Smooth muscle cell (in vitro differentiated cells): ENCODE measurements at regions not wholly inside any gene's neighbourhood (a gene's known extent, or its start where the extent isn't known, plus 50 kb on each side); places are given as distances from the start of the nearest gene placed in this dataset.

Source experiments
- DNase-seq: peaks from one replicate; lab custom pipeline; 2025; ENCODE audit not compliant: unreplicated experiment; lab: John Stamatoyannopoulos, UW
- H2AFZ ChIP-seq: fragments of 200-600 bp; sonication (generic); 2 replicates; pipeline ENCODE4 v1.6.0; 2016; ENCODE audit warnings: antibody characterized with exemption, low read depth, mild to moderate bottlenecking
- H3F3A ChIP-seq: fragments of 200-600 bp; sonication (generic); 2 replicates; pipeline ENCODE4 v1.6.0; 2017; ENCODE audit warnings: antibody characterized with exemption, low read depth
- H3K27ac ChIP-seq: fragments of 200-600 bp; sonication (generic); 2 replicates; pipeline ENCODE4 v1.5.1; 2016; ENCODE audit warnings: low read depth, mild to moderate bottlenecking
- H3K27me3 ChIP-seq: fragments of 200-600 bp; sonication (generic); 2 replicates; pipeline ENCODE4 v1.6.1; 2016; ENCODE audit warnings: low read depth, mild to moderate bottlenecking
- H3K36me3 ChIP-seq: fragments of 200-600 bp; sonication (generic); 2 replicates; pipeline ENCODE4 v1.5.1; 2016; ENCODE audit warnings: low read depth
- H3K4me1 ChIP-seq: fragments of 200-600 bp; sonication (generic); 2 replicates; pipeline ENCODE4 v1.5.1; 2016; ENCODE audit warnings: low read depth
- H3K4me2 ChIP-seq: fragments of 200-600 bp; sonication (generic); 2 replicates; pipeline ENCODE4 v1.6.0; 2016; ENCODE audit warnings: mild to moderate bottlenecking
- H3K4me3 ChIP-seq: fragments of 200-600 bp; sonication (generic); 2 replicates; pipeline ENCODE4 v1.5.1; 2016; ENCODE audit warnings: mild to moderate bottlenecking
- H3K79me2 ChIP-seq: fragments of 200-600 bp; sonication (generic); 2 replicates; pipeline ENCODE4 v1.6.0; 2016; ENCODE audit warnings: low read depth, mild to moderate bottlenecking
- H3K9ac ChIP-seq: fragments of 200-600 bp; sonication (generic); 2 replicates; pipeline ENCODE4 v1.6.0; 2016; ENCODE audit warnings: low read depth
- H3K9me3 ChIP-seq: fragments of 200-600 bp; sonication (generic); replicated peaks from 2 replicates; pipeline ENCODE4 v1.5.1; 2016; ENCODE audit warnings: low read depth
- H4K20me1 ChIP-seq: fragments of 200-600 bp; sonication (generic); 2 replicates; pipeline ENCODE4 v1.6.0; 2016; ENCODE audit warnings: low read depth
- WGBS: methylation state at CpG from one replicate; pipeline ENCODE4 v1.1.7; 2016; ENCODE audit warnings: low lambda C conversion rate; 5-methylcytosine and 5-hydroxymethylcytosine counted together
- TF ChIP-seq, protein P1 (sequence below): fragments of 200-600 bp; sonication (generic); IDR thresholded peaks from 2 replicates; pipeline ENCODE4 v1.5.1; 2017; ENCODE audit warnings: borderline replicate concordance, mild to moderate bottlenecking, antibody characterized with exemption; ENCODE audit not compliant: insufficient read depth, poor library complexity, severe bottlenecking

DNA sequence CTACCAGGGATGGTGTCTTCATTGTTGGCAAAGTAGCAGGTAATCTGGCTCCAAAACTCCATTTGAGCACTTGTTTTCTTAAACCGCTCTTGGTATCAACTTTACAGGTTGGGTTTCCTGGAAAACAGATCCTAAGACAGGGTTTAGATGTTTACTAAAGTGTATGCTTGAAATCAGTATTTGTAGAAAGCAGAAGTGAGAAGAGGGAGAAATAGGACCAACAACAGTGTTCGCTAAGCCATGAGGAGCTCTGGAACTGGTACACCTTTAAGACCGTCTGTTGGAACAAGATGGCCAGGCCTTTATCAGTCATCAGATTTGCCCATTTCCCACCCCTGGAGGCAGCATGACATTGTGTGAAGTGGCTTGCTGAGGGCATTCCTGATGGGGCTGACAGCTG is 171.0 kb upstream of the COL8A1 start:
- no peak for DNase-seq
- no peaks in the 10 kb centered on the region for H3F3A ChIP-seq
- no peak overlapping the region for H3K4me2 ChIP-seq
- TF ChIP-seq, protein P1, sequence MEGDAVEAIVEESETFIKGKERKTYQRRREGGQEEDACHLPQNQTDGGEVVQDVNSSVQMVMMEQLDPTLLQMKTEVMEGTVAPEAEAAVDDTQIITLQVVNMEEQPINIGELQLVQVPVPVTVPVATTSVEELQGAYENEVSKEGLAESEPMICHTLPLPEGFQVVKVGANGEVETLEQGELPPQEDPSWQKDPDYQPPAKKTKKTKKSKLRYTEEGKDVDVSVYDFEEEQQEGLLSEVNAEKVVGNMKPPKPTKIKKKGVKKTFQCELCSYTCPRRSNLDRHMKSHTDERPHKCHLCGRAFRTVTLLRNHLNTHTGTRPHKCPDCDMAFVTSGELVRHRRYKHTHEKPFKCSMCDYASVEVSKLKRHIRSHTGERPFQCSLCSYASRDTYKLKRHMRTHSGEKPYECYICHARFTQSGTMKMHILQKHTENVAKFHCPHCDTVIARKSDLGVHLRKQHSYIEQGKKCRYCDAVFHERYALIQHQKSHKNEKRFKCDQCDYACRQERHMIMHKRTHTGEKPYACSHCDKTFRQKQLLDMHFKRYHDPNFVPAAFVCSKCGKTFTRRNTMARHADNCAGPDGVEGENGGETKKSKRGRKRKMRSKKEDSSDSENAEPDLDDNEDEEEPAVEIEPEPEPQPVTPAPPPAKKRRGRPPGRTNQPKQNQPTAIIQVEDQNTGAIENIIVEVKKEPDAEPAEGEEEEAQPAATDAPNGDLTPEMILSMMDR, result no peak
- H3K79me2 ChIP-seq, result no peaks in the 10 kb centered on the region
- H3K27me3 ChIP-seq, result no peaks in the 10 kb centered on the region
- no peaks in the 10 kb centered on the region for H3K9me3 ChIP-seq
- no peak overlapping the region for H3K4me3 ChIP-seq
- WGBS, result 91% methylated on average over 3 of the region's 3 CpGs
- no peaks in the 10 kb centered on the region for H3K4me1 ChIP-seq
- no peaks in the 10 kb centered on the region for H4K20me1 ChIP-seq
- no peaks in the 10 kb centered on the region for H3K36me3 ChIP-seq
- H3K27ac ChIP-seq, result no peak overlapping the region
- no peak overlapping the region for H2AFZ ChIP-seq
- H3K9ac ChIP-seq, result no peak overlapping the region

DNA sequence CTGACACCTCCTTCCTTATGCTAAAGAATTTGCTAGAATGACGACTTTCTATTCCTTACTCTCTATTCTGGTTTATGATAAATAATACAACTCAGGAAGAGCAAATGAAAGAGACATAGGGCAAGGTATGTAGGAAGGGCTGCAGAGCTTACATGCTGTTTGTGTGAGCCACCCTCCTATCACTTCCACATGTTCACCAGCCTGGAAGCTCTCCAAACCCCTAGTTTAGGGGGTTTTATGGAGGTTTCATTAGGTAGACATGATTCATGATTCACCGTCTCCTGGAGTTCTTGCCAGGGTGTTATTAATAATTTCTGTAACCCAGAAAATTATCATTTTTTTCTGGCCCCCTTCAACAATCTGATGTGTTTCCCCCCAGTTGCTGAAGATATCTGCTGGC is 172.1 kb upstream of the COL8A1 start:
- Histone ChIP-seq H3K4me1 (no peaks in the 10 kb centered on the region), H3K9me3 (no peaks in the 10 kb centered on the region), H3F3A (no peaks in the 10 kb centered on the region), H3K79me2 (no peaks in the 10 kb centered on the region), H3K4me2 (no peak overlapping the region), H3K4me3 (no peak overlapping the region), H3K27ac (no peak overlapping the region), H3K27me3 (no peaks in the 10 kb centered on the region), H2AFZ (no peak overlapping the region), H3K9ac (no peak overlapping the region), H4K20me1 (no peaks in the 10 kb centered on the region), H3K36me3 (no peaks in the 10 kb centered on the region)
- DNase-seq, result no peak
- TF ChIP-seq, protein P1, result no peak
- WGBS, result 75% methylated on average over 2 of the region's 2 CpGs

- DNase-seq, result no peak
- Histone ChIP-seq H2AFZ (no peak overlapping the region), H3K79me2 (no peaks in the 10 kb centered on the region), H4K20me1 (no peaks in the 10 kb centered on the region), H3F3A (no peaks in the 10 kb centered on the region), H3K36me3 (no peaks in the 10 kb centered on the region), H3K4me1 (no peaks in the 10 kb centered on the region), H3K27me3 (no peaks in the 10 kb centered on the region), H3K9me3 (no peaks in the 10 kb centered on the region), H3K4me3 (no peak overlapping the region), H3K4me2 (no peak overlapping the region), H3K27ac (no peak overlapping the region), H3K9ac (no peak overlapping the region)
- TF ChIP-seq, protein P1, result no peak
- WGBS, result 79% methylated on average over 3 of the region's 3 CpGs
Measured at GRCh38 chr3:99458013-99458412, 180.4 kb upstream of the COL8A1 start.

DNA sequence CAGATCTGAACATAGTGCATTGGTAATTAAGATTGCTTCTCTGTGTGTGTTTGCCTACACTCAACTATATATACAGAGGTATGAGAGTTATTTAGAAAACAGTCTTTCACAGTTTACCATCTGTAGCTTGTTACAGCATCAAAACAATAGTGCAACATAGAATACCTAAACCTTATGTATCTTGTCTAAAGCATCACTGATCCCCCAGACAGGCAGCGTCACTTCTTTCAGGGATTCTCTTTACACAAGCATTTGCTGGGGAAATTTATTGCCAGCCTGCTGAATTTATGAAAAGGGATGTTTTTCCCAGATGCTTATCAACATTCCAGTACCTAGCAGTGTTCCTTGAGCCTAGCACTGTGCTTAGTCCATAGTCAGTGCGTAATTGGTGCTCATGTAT is 195.8 kb upstream of the COL8A1 start:
- no peaks in the 10 kb centered on the region for H3K9me3 ChIP-seq
- no peaks in the 10 kb centered on the region for H3F3A ChIP-seq
- DNase-seq, result no peak
- no peaks in the 10 kb centered on the region for H3K79me2 ChIP-seq
- TF ChIP-seq, protein P1, result no peak
- H3K4me3 ChIP-seq, result no peak overlapping the region
- H3K36me3 ChIP-seq, result no peaks in the 10 kb centered on the region
- no peak overlapping the region for H3K9ac ChIP-seq
- H3K4me1 ChIP-seq, result no peaks in the 10 kb centered on the region
- no peaks in the 10 kb centered on the region for H3K27me3 ChIP-seq
- no peaks in the 10 kb centered on the region for H4K20me1 ChIP-seq
- no peak overlapping the region for H3K27ac ChIP-seq
- 92% methylated on average over 2 of the region's 2 CpGs for WGBS
- no peak overlapping the region for H2AFZ ChIP-seq
- H3K4me2 ChIP-seq, result no peak overlapping the region
